ENCODE measurements at regions not wholly inside any gene's neighbourhood (a gene's known extent, or its start where the extent isn't known, plus 50 kb on each side); places are given as distances from the start of the nearest gene placed in this dataset.

- DNase-seq (ENCODE audit: low read depth) = no peak
Measured at GRCh38 chr3:28088811-28089526, 152.4 kb upstream of the CMC1 start.

DNA sequence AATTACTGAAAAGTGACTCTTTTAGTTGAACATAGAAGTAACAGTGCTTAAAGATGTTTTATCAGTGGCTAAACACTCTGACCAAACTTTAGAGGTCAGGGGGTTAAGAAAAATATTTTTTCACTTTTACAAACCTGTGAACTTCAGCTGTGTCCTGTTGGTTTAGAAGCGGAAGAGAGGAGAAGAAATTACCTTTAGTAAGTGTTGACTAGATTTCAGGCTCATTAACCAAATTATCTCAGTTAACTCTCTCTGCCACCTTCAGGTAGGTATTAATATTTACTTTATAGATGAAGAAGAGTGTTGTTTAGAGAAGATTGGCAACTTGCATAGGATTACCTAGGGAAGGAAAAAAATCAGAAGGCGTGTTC lies 151.9 kb upstream of the CMC1 start:
- no peak for DNase-seq (ENCODE audit: low read depth)

- no peak for DNase-seq (ENCODE audit: low read depth)
Measured at GRCh38 chr3:28099296-28099695, 142.1 kb upstream of the CMC1 start.

DNA sequence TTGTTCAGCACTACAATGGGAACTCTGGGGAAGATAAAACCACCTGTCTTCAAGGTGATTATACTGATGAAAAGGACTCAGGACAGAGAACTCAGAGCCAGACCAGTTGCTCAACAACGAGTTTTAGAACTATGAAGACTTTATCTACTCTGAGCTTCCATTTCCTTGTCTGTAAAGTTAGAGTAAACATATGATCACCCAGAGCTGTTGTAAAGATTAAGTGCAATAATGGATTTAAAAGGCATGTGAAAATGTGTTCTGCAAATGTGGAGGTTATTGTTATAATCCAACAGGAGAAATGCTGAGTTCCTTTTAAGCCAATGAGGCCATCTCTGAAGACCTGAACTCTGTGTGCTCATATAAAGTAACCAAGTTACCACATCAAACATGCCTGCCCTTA lies 139.7 kb upstream of the CMC1 start:
- no peak for DNase-seq (ENCODE audit: low read depth)

GRCh38 chr3:28103861-28104260 lies 137.6 kb upstream of the CMC1 start:
- no peak for DNase-seq (ENCODE audit: low read depth)

DNA sequence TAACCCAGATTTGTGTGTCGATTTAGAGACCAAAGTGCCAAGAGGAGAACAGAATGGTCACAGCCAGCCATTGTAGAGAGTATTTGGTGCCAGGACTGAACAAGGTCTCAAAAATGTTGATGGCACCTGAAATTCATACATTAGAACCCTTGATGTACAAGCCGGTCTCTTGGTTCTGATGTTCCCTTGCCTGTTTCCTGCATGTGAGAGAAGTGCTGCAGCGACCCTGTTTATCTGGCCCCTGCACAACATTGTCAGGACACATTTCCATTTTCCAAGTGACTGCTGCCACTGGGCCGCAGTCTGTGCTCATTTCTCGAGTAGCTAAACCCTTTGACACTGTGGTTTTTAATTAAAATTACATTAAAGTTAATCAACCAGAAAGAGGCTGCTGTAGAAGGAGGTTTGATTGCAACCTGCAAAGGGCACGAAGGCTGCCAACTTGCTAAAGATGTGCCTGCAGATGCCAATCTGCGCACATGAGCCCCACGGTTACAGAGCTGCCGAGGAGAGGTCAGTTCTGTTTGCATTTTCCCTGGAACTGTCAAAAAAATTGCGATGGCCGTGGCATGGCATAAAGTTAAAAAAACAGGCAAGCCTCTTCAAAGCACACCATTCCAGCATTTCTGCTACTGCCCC lies 136.4 kb upstream of the CMC1 start:
- DNase-seq (ENCODE audit: low read depth) = no peak

DNA sequence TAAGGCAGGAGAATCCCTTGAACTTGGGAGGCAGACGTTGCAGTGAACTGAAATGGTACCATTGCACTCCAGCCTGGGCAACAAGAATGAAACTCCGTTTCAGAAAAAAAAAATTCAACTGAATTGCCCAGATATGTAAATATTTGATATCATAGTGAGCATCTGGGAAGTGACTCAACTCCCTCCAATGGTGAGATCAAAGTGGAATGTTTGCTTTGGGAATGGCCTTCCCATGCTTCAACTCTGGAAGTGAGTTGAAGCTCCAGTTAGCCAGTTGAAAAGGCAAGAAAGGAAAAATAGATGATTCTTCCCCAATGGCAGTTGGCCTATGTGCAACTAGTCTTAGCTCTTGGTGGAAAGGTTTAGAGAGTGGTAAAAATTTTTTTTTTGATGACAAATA lies 131.6 kb upstream of the CMC1 start:
- DNase-seq (ENCODE audit: low read depth) = no peak

- DNase-seq (ENCODE audit: low read depth) = no peak
Measured at GRCh38 chr3:28110869-28111268, 130.6 kb upstream of the CMC1 start.

GRCh38 chr3:28114893-28115292 lies 126.5 kb upstream of the CMC1 start:
- DNase-seq (ENCODE audit: low read depth) = no peak

GRCh38 chr3:28115316-28115715 lies 126.1 kb upstream of the CMC1 start:
- DNase-seq (ENCODE audit: low read depth) = no peak

DNA sequence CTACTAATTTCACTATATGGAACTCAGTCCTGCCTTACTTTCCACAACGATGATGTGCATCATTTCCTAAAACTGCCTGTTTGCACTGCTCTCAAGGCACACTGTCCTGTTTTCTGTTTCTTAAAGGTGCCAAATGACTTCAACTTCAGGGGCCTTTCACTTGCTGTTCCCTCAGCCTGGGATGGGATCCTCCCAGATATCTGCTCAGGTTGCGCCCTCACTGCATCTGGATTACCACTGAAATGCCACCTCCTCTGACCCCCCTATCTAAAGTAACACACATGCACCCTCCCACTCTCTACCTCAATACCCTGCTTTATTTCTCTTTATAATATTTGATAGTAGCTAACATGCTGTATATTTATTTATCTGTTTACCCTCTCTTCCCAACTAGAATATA lies 123.8 kb upstream of the CMC1 start:
- no peak for DNase-seq (ENCODE audit: low read depth)

DNA sequence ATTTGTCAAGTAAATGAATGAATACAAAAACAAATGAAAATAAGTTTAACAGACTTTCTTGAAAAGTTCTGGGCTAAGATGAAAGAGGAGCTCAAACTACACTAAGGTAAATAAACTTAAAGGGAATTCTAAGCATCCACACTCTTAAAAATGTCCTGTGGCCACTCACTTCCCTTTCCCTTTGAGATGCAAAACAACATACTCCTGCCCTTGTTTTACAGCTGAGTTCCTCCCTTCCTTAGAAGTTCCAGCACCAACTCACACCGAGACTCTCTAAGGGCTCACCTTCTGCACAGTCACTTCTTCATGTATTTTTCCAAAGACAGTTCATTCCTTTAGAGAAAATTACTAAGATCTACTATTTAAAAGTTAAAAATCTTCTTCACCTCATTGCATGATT lies 123.3 kb upstream of the CMC1 start:
- DNase-seq (ENCODE audit: low read depth) = no peak

- DNase-seq (ENCODE audit: low read depth) = no peak
Measured at GRCh38 chr3:28122227-28122626, 119.2 kb upstream of the CMC1 start.

DNA sequence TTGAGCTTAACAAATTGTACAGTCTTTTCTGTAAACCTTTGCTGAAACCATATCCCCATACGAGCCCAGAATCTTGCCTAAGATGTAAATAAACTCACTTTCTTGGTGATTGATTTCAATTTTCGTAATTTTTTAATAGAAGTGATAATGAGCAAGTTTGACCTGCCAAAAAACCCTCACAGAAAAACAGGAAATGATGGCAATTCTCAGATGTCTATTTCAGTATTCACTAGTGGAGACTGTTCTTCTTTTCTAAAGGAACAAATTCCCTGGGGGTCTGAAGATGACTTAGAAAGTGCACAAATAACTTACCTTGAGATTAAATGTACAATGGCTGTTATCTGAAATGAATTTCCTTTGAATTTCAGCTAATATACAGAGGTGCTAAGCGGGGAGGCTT lies 116.5 kb upstream of the CMC1 start:
- DNase-seq (ENCODE audit: low read depth) = no peak

GRCh38 chr3:28125342-28125741 lies 116.1 kb upstream of the CMC1 start:
- no peak for DNase-seq (ENCODE audit: low read depth)

- no peak for DNase-seq (ENCODE audit: low read depth)
Measured at GRCh38 chr3:28130836-28131235, 110.6 kb upstream of the CMC1 start.

- DNase-seq (ENCODE audit: low read depth) = no peak
Measured at GRCh38 chr3:28132941-28133340, 108.5 kb upstream of the CMC1 start.

- no peak for DNase-seq (ENCODE audit: low read depth)
Measured at GRCh38 chr3:28134198-28134597, 107.2 kb upstream of the CMC1 start.

DNA sequence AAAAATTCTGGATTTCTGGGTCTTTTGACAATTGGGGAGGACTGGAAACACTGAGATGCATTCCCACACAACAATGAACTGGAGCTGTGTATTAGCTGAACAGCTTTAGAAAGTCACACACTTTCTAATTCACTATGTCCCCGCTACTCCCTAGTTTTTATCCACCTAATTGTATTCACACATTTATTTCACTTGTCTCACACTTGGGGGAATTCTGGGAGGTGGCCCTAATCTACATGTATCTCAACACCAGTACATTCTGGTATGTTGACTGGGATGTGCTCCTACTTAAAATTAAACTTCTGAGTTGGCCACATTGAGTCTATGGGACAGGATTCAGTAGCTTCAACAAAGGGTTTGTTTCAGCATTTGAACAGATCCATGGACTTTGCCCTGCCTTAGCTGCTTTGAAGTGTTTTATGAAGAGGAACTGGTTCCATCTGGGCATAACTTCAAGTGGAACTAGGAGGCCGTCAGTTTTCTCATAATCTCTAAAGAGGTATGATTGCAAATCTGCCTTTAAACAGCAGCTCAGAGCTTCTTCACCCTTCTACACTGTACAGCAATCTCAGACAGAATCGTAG lies 106.5 kb upstream of the CMC1 start:
- DNase-seq (ENCODE audit: low read depth) = no peak

DNA sequence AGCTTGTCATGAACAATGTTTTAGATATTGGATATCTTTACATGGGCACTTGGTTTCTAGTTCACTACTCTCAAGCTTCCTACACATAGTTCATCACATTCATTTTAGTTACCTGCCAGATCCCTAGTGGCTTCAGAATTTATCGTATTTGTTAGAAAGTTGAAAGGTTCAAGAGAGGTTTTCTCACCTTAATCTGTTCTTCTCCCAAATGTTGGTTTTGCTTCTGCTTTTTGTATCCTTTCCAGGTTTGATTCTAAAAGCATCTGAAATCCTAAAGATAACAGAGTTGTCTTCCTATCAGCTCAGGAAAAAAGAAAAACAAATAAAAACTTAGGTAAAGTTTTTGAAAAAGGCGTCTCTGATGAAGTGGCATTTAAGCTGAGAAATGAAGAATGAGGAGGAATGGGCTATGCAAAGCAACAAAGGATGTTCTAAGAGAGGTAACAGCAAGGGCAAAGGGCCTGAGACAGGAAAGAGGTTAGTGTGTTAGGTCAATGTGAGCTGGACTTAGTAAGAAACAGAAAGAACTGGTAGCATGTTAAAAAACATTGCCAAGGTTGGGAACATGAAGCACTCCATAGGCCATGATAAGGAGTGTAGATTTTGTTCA lies 104.7 kb upstream of the CMC1 start:
- no peak for DNase-seq (ENCODE audit: low read depth)

DNA sequence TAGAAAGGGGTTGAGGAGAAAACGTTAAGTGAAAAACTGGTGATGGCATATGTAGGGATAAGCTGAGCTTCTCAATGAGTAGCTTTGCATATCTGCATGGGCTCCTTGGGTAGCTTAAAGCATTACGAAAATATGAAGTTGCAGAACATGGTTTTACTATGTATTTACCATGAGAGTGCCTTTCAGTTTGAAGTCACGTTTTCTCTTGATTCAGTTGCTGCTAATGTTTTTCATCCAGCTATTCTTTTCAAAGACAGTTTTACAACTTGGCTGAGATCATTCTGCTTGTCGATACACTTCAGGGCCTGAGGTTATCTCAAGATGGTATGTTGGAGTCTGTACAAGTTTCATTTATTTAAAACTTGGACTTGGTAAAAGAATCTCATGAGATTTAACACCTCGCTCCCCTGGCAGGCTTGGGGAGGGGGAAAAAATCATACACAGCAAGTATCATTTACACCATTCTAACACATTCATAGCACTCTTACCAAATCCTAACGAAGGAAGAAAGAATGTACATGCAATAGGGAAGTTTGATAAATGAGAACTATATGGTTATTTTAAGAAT lies 103.3 kb upstream of the CMC1 start:
- DNase-seq (ENCODE audit: low read depth) = no peak

GRCh38 chr3:28139288-28139687 lies 102.1 kb upstream of the CMC1 start:
- no peak for DNase-seq (ENCODE audit: low read depth)

All from GM04504 (cell line).